ENCODE measurements at regions not wholly inside any gene's neighbourhood (a gene's known extent, or its start where the extent isn't known, plus 50 kb on each side); places are given as distances from the start of the nearest gene placed in this dataset.

DNA sequence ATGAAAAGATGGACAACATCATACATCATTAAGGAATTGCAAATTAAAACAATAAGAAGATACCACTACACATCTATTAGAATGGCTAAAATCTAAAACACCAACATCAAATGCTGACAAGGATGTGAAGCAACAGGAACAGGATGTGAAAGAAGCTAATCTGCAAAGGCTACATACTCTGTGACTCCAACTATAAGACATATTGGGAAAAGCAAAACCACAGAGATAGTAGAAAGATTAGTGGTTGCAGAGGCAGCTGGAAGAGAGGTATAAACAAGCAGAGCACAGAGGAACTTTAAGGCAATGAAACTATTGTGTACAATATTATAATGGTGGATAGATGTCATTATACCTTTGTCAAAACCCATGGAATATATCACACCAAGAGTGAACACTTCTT is 393.7 kb upstream of the RAB6C start (continued):
- TF ChIP-seq, protein P1, sequence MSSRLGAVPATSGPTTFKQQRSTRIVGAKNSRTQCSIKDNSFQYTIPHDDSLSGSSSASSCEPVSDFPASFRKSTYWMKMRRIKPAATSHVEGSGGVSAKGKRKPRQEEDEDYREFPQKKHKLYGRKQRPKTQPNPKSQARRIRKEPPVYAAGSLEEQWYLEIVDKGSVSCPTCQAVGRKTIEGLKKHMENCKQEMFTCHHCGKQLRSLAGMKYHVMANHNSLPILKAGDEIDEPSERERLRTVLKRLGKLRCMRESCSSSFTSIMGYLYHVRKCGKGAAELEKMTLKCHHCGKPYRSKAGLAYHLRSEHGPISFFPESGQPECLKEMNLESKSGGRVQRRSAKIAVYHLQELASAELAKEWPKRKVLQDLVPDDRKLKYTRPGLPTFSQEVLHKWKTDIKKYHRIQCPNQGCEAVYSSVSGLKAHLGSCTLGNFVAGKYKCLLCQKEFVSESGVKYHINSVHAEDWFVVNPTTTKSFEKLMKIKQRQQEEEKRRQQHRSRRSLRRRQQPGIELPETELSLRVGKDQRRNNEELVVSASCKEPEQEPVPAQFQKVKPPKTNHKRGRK (CRISPR knock-in tag; IDR thresholded peaks at IDR 0.05; ENCODE audit: borderline replicate concordance), result no peak
- TF ChIP-seq STAT6 (CRISPR knock-in tag; conservative IDR thresholded peaks at IDR 0.05; ENCODE audit: low read depth) (no peak), MXD4 (CRISPR knock-in tag; IDR thresholded peaks at IDR 0.05; ENCODE audit: borderline replicate concordance) (no peak), NFYB (CRISPR knock-in tag; conservative IDR thresholded peaks at IDR 0.05; ENCODE audit: low read depth) (no peak), FOXJ3 (CRISPR knock-in tag; IDR thresholded peaks at IDR 0.05; ENCODE audit: borderline replicate concordance) (no peak)

GRCh38 chr2:129587426-129588064 is 391.9 kb upstream of the RAB6C start:
- Mint-ChIP-seq H3K27me3 (ENCODE audit: low read depth) (peaks cover 22% of the 10 kb centered on the region), H3K4me3 (no peak overlapping the region; the same call in 1 of the 2 replicates), H3K9me3 (no peaks in the 10 kb centered on the region; the same call in 1 of the 2 replicates), H3K36me3 (no peaks in the 10 kb centered on the region), H3K27ac (no peak overlapping the region), H3K4me1 (peaks cover 2% of the 10 kb centered on the region)
- POLR2A ChIA-PET, result no interaction called here
- CTCF ChIA-PET, result interaction anchor here (0.5 to 2.2 kb wide), 41 partner anchors 10 to 1796 kb away, joined by 3 to 28 read pairs (median 4); no protein-coding TSS in a partner anchor
- ATAC-seq (peak; percentile 98), DNase-seq (ENCODE audit: low spot score) (peak; percentile 82)
- TF ChIP-seq, protein P2, sequence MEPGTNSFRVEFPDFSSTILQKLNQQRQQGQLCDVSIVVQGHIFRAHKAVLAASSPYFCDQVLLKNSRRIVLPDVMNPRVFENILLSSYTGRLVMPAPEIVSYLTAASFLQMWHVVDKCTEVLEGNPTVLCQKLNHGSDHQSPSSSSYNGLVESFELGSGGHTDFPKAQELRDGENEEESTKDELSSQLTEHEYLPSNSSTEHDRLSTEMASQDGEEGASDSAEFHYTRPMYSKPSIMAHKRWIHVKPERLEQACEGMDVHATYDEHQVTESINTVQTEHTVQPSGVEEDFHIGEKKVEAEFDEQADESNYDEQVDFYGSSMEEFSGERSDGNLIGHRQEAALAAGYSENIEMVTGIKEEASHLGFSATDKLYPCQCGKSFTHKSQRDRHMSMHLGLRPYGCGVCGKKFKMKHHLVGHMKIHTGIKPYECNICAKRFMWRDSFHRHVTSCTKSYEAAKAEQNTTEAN (CRISPR knock-in tag; IDR thresholded peaks at IDR 0.05), result peak; percentile 93; the same call in 1 of the 2 replicates
- TF ChIP-seq ZNF138 (CRISPR knock-in tag; conservative IDR thresholded peaks at IDR 0.05), result peak; percentile 97
- peak; percentile 79 for TF ChIP-seq FOXK1 (CRISPR knock-in tag; IDR thresholded peaks at IDR 0.05)
- TF ChIP-seq CBFB (CRISPR knock-in tag; IDR thresholded peaks at IDR 0.05; ENCODE audit: low read depth), result 0 out of 2 replicates have a peak, but pooled peaks have one; percentile 67
- TF ChIP-seq ETV6 (CRISPR knock-in tag; IDR thresholded peaks at IDR 0.05), result peak; percentile 96
- no peak for TF ChIP-seq E2F4 (CRISPR knock-in tag; IDR thresholded peaks at IDR 0.05; ENCODE audit: borderline replicate concordance, low read depth)
- TF ChIP-seq MYBL2 (CRISPR knock-in tag; IDR thresholded peaks at IDR 0.05), result peak; percentile 82; the same call in 1 of the 2 replicates
- TF ChIP-seq, protein P3, sequence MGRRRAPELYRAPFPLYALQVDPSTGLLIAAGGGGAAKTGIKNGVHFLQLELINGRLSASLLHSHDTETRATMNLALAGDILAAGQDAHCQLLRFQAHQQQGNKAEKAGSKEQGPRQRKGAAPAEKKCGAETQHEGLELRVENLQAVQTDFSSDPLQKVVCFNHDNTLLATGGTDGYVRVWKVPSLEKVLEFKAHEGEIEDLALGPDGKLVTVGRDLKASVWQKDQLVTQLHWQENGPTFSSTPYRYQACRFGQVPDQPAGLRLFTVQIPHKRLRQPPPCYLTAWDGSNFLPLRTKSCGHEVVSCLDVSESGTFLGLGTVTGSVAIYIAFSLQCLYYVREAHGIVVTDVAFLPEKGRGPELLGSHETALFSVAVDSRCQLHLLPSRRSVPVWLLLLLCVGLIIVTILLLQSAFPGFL (CRISPR knock-in tag; IDR thresholded peaks at IDR 0.05; ENCODE audit: borderline replicate concordance), result peak; percentile 84; the same call in 1 of the 2 replicates
- TF ChIP-seq PRRX2 (CRISPR knock-in tag; IDR thresholded peaks at IDR 0.05), result no peak
- peak; percentile 65; the same call in 1 of the 2 replicates for TF ChIP-seq USF1 (CRISPR knock-in tag; IDR thresholded peaks at IDR 0.05)
- TF ChIP-seq, protein P4, sequence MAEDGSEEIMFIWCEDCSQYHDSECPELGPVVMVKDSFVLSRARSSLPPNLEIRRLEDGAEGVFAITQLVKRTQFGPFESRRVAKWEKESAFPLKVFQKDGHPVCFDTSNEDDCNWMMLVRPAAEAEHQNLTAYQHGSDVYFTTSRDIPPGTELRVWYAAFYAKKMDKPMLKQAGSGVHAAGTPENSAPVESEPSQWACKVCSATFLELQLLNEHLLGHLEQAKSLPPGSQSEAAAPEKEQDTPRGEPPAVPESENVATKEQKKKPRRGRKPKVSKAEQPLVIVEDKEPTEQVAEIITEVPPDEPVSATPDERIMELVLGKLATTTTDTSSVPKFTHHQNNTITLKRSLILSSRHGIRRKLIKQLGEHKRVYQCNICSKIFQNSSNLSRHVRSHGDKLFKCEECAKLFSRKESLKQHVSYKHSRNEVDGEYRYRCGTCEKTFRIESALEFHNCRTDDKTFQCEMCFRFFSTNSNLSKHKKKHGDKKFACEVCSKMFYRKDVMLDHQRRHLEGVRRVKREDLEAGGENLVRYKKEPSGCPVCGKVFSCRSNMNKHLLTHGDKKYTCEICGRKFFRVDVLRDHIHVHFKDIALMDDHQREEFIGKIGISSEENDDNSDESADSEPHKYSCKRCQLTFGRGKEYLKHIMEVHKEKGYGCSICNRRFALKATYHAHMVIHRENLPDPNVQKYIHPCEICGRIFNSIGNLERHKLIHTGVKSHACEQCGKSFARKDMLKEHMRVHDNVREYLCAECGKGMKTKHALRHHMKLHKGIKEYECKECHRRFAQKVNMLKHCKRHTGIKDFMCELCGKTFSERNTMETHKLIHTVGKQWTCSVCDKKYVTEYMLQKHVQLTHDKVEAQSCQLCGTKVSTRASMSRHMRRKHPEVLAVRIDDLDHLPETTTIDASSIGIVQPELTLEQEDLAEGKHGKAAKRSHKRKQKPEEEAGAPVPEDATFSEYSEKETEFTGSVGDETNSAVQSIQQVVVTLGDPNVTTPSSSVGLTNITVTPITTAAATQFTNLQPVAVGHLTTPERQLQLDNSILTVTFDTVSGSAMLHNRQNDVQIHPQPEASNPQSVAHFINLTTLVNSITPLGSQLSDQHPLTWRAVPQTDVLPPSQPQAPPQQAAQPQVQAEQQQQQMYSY (CRISPR knock-in tag; IDR thresholded peaks at IDR 0.05), result peak; percentile 4; the same call in 1 of the 2 replicates
- TF ChIP-seq TEAD1 (CRISPR knock-in tag; IDR thresholded peaks at IDR 0.05), result peak; percentile 83
- TF ChIP-seq ESRRA (CRISPR knock-in tag; IDR thresholded peaks at IDR 0.05; ENCODE audit: borderline replicate concordance), result peak; percentile 93
- no peak for TF ChIP-seq NFATC4 (CRISPR knock-in tag; IDR thresholded peaks at IDR 0.05)
- TF ChIP-seq, protein P5, sequence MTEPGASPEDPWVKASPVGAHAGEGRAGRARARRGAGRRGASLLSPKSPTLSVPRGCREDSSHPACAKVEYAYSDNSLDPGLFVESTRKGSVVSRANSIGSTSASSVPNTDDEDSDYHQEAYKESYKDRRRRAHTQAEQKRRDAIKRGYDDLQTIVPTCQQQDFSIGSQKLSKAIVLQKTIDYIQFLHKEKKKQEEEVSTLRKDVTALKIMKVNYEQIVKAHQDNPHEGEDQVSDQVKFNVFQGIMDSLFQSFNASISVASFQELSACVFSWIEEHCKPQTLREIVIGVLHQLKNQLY (CRISPR knock-in tag; IDR thresholded peaks at IDR 0.05), result 0 out of 2 replicates have a peak, but pooled peaks have one; percentile 76
